Ovary (tissue), 7 donors: ENCODE measurements at regions not wholly inside any gene's neighbourhood (a gene's known extent, or its start where the extent isn't known, plus 50 kb on each side); places are given as distances from the start of the nearest gene placed in this dataset.

Source experiments
- DNase-seq, 5 donors: peaks; one replicate each; pipeline ENCODE4 v3.0.0-alpha.2; 2019 to 2020
- H3K27ac ChIP-seq, 2 donors: fragments of 200-600 bp; one replicate each; pipeline versions ENCODE4 v1.5.1 to v1.8.0; 2019 to 2022
- H3K27me3 ChIP-seq: fragments of 200-600 bp; one replicate; pipeline ENCODE4 v1.8.0; 2022
- H3K36me3 ChIP-seq: fragments of 200-600 bp; sonication (generic); one replicate; pipeline ENCODE4 v1.5.1; 2019
- H3K4me1 ChIP-seq: one replicate; pipeline ENCODE4 v1.8.1; 2013; ENCODE audit warnings: mild to moderate bottlenecking, moderate library complexity; ENCODE audit not compliant: insufficient read depth
- H3K4me3 ChIP-seq: fragments of 200-600 bp; sonication (generic); one replicate; pipeline ENCODE4 v1.5.1; 2017
- H3K9me3 ChIP-seq, 2 donors: fragments of 200-600 bp in 1 of 2; sonication (generic) in 1 of 2; one replicate each; pipeline versions ENCODE4 v1.5.1 to v1.8.1; 2013 to 2019; ENCODE audit warnings: mild to moderate bottlenecking in 1 of 2, moderate library complexity in 1 of 2
- CTCF ChIP-seq, 3 donors: fragments of 450-650 bp in 2 of 3; fragments of 200-600 bp in 1 of 3; IDR thresholded peaks; one replicate each; pipeline versions ENCODE4 v1.5.1 to v1.8.0; 2016 to 2022; ENCODE audit warnings: antibody characterized with exemption in 3 of 3, mild to moderate bottlenecking in 1 of 3
- EP300 ChIP-seq: sonication (generic); formaldehyde crosslinking; IDR thresholded peaks from one replicate; pipeline ENCODE4 v1.6.1; 2017; ENCODE audit warnings: antibody characterized with exemption
- POLR2A ChIP-seq: fragments of 450-650 bp; IDR thresholded peaks from one replicate; pipeline ENCODE4 v1.6.1; 2017; ENCODE audit warnings: antibody characterized with exemption, mild to moderate bottlenecking, moderate library complexity
- WGBS, 3 donors: extraction: QIAGEN DNeasy Blood & Tissue Kit in 1 of 3; methylation state at CpG; one replicate each; pipeline versions ENCODE4 v1.1.5 to v1.1.7; 2013 to 2017; 5-methylcytosine and 5-hydroxymethylcytosine counted together
- intact Hi-C, 4 donors: fragments of 100-400 bp; cut with DNase I; formaldehyde crosslinking; loops; one replicate each; pipeline versions ENCODE4 v1.11.0 to v1.15.1; 2022 to 2023
- donor health status: DM: no; HTN: no; CAD: no; lungs with moderate emphysema.
- donor health status: DM: no; HTN: no; CAD: no.
- donor health status: Bipolar disorder and iron deficiency.
- donor health status: DM: no; HTN: no; CAD: no.
- donor health status: DM: yes; HTN: yes; CAD: no.

DNA sequence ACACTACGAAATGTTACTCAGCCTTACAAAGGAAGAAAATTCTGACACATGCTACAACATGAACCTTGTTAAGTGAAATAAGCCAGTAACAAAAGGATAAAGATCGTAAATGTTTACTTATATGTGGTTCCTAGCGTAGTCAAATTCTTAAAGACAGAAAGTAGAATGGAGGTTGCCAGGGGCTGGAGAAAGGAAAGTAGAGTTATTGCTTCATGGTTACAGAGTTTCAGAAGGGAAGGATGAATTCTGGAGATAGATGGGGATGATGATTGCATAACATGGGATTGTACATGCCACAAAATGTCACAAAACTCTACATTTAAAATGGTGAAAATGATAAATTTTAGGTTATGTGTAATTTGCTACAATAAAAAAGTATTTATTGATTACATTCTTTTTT is 103.8 kb downstream of the CHD9NB start:
- Histone ChIP-seq H3K27me3 (no peaks in the 10 kb centered on the region), H3K9me3 (no peaks in the 10 kb centered on the region), H3K4me3 (no peak overlapping the region), H3K4me1 (no peaks in the 10 kb centered on the region), H3K36me3 (no peaks in the 10 kb centered on the region), H3K27ac (no peak overlapping the region)
- DNase-seq, result no peak
- no peak for TF ChIP-seq CTCF (IDR thresholded peaks at IDR 0.05)
- no peak for TF ChIP-seq POLR2A
- WGBS, 3 donors, result 86 to 90% (median 87%) methylated on average over 3 of the region's 3 CpGs
- intact Hi-C loops, result no loop called here

- 17 to 43% (median 33%) methylated on average over 2 of the region's 2 CpGs for WGBS, 3 donors
- intact Hi-C loops, result no loop called here
- H3K9me3 ChIP-seq, result no peaks in the 10 kb centered on the region
- DNase-seq, result no peak
- H3K27me3 ChIP-seq, result no peaks in the 10 kb centered on the region
- H3K36me3 ChIP-seq, result no peaks in the 10 kb centered on the region
- no peaks in the 10 kb centered on the region for H3K4me1 ChIP-seq
- TF ChIP-seq POLR2A (no peak), EP300 (no peak), CTCF (IDR thresholded peaks at IDR 0.05) (no peak)
- no peak overlapping the region for H3K27ac ChIP-seq
- no peak overlapping the region for H3K4me3 ChIP-seq
Observed at GRCh38 chr16:52932321-52932720, 120.4 kb downstream of the CHD9NB start.

- Histone ChIP-seq H3K4me1 (no peaks in the 10 kb centered on the region), H3K4me3 (no peak overlapping the region), H3K27me3 (no peaks in the 10 kb centered on the region), H3K27ac (no peak overlapping the region), H3K9me3 (no peaks in the 10 kb centered on the region), H3K36me3 (no peaks in the 10 kb centered on the region)
- DNase-seq, result no peak
- intact Hi-C loops, result no loop called here
- WGBS, 3 donors, result 15 to 36% (median 22%) methylated on average over 2 of the region's 2 CpGs
- TF ChIP-seq POLR2A (no peak), EP300 (no peak), CTCF (IDR thresholded peaks at IDR 0.05) (no peak)
Observed at GRCh38 chr16:52929478-52930400, 123.0 kb downstream of the CHD9NB start.

DNA sequence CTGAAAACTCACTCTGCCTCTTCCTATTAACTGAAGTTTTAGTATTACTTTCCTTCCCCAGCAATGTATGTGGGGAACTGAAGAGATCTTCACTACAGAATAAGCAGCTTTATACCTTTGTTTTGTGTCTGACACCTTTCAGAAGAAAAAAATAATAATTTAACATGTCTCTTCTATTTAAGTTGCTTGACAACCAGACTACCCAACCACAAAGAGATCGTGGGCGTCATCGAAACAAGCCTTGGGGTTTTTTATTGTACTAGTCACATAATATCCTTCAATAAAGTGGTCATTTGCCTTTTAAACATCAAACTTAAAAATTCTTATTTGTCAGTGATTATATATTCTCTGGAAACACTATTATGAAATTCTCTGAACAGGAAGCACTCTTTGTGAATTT is 123.7 kb downstream of the CHD9NB start:
- H3K27ac ChIP-seq, result no peak overlapping the region
- no peak overlapping the region for H3K4me3 ChIP-seq
- WGBS, 3 donors, result 71 to 77% (median 71%) methylated on average over 3 of the region's 3 CpGs
- no peak for DNase-seq
- no peaks in the 10 kb centered on the region for H3K27me3 ChIP-seq
- TF ChIP-seq POLR2A, result no peak
- TF ChIP-seq CTCF (IDR thresholded peaks at IDR 0.05), result no peak
- TF ChIP-seq EP300, result no peak
- H3K9me3 ChIP-seq, result no peaks in the 10 kb centered on the region
- no peaks in the 10 kb centered on the region for H3K36me3 ChIP-seq
- intact Hi-C loops, result no loop called here
- no peaks in the 10 kb centered on the region for H3K4me1 ChIP-seq
